GM10266 (cell line): ENCODE measurements at regions not wholly inside any gene's neighbourhood (a gene's known extent, or its start where the extent isn't known, plus 50 kb on each side); places are given as distances from the start of the nearest gene placed in this dataset.

Source experiments
- DNase-seq: peaks from one replicate; pipeline ENCODE4 v3.0.0; 2012; ENCODE audit errors: extremely low spot score
- TF ChIP-seq, protein P1 (sequence below): IDR thresholded peaks from 2 replicates; pipeline ENCODE4 v1.5.1; 2012; ENCODE audit warnings: mild to moderate bottlenecking, low read depth; ENCODE audit not compliant: control insufficient read depth, insufficient read depth; ENCODE audit errors: missing control alignments

DNA sequence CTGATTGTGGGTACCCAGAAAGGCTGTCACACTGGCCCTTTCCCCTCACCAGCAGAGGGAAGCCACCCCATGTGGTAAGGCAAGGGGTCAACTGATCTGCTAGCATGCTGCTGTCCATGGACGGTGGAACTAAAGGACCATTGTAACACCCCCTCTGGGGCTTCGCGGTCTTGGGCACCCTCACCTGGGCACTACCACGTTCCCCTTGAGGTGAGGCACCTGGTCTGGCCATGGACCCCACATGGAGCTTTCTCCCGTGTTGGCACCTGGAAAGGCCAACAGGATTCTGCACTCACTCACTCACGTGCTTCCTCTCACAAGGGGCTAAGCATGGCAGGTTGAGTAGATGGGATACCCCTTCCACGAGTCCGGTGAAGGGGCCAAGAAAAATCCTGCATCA is 72.0 kb upstream of the RFX3 start:
- DNase-seq: no peak
- TF ChIP-seq, protein P1, sequence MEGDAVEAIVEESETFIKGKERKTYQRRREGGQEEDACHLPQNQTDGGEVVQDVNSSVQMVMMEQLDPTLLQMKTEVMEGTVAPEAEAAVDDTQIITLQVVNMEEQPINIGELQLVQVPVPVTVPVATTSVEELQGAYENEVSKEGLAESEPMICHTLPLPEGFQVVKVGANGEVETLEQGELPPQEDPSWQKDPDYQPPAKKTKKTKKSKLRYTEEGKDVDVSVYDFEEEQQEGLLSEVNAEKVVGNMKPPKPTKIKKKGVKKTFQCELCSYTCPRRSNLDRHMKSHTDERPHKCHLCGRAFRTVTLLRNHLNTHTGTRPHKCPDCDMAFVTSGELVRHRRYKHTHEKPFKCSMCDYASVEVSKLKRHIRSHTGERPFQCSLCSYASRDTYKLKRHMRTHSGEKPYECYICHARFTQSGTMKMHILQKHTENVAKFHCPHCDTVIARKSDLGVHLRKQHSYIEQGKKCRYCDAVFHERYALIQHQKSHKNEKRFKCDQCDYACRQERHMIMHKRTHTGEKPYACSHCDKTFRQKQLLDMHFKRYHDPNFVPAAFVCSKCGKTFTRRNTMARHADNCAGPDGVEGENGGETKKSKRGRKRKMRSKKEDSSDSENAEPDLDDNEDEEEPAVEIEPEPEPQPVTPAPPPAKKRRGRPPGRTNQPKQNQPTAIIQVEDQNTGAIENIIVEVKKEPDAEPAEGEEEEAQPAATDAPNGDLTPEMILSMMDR: no peak

DNA sequence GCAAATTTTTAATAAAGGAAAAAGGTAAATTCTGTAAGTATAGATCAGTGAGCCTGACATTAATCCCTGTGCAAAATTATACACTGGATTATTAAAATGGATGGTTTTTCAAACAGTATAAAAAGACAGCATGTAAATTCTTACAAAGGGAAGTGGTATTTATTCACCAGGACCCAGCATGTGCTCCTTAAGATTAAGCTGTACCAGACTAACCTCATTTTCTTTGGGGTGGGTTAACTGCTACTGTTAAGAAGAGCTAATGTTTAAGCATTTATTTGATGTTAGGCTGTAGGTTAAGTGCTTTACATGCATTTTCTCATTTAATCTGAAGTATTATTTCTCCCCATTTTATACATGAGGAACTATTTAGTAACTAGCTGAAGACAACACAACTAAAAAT is 60.3 kb upstream of the RFX3 start:
- TF ChIP-seq, protein P1: no peak
- no peak for DNase-seq

DNA sequence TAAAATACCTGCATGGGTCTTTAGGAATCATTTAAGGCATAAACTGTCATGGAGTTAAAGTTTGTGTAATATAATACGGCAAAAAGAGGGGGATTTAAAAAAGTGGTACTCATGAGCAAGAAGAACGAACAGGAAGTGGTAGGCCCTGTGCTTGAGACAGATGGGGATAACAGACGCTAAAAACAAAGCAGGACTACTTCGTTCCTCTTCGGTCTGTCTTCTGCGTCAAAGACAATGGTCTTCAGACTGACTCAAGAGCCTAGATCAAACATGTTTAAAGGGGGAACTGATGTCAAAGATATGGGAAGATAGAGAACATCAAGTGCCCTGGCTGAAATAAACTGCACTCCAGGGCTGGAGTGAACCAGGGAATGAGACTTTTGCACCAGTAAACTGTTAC is 59.8 kb upstream of the RFX3 start:
- DNase-seq: no peak

DNA sequence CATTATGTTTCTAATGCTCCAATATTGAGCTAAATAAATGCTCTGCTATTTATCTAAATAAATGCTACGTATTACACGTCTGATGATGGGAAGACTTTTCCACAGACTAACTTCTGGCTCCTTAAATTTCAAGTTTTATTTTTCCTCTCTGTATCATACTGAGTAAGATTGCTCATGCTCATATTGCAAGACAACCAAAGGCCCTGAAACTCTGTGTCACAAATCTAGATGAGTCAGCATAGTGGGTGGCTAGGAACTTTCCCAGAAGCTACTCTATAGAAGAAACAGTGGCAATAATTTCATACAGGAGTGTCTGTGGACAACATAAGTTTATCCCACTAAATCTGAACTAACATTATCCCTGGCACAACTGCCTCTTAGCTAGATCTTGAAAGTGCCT is 53.0 kb upstream of the RFX3 start:
- no peak for DNase-seq
- TF ChIP-seq, protein P1: no peak

More for the DNA sequence above, 59.8 kb upstream of the RFX3 start:
- TF ChIP-seq, protein P1: no peak

DNA sequence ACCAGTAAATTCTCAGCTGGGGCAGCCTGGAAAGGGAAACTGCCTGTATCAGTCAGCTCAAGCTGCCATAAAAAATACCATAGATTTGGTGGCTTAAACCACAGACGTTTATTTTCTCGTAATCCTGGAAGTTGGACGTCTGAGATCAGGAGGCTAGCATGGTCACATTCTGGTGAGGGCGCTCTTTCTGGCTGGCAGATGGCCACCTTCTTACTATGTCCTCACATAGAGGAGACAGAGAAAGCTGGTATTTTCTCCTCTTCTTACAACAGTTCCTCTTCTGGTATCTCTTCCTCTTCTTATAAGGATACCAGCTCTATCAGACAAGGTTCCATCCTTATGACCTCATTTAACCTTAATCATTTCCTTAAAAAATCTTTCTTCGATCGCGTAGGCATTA is 50.5 kb upstream of the RFX3 start:
- DNase-seq: no peak
- TF ChIP-seq, protein P1: no peak

DNA sequence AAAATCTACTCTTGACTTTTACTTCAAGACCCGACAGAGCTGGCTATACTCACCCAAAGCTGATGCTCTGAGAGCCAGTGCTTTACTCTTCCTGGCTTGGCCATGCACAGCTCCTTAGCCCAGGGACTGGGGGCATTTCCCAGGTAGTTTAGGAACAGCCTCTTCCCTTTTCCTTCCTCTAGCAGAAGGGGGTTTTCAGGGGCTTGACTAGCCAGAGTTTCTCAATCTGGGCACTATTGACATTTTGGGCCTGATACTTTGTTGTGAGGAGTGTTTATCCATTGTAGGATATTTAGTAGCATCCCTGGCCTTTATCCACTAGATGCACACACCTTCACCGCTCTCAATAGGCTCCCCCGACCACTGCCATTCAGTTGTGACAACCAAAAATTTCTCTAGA is 50.0 kb upstream of the RFX3 start:
- TF ChIP-seq, protein P1: no peak
- DNase-seq: no peak
